Esophagus squamous epithelium (tissue), 5 donors: ENCODE measurements at regions not wholly inside any gene's neighbourhood (a gene's known extent, or its start where the extent isn't known, plus 50 kb on each side); places are given as distances from the start of the nearest gene placed in this dataset.
"Not testable (repeated sequence)": the region's sequence is repeated elsewhere in the genome, so short reads cannot be mapped to it uniquely, and the experiment has no call there.

Source experiments
- DNase-seq: peaks from one replicate; lab custom pipeline; 2025; lab: John Stamatoyannopoulos, UW
- H3K27ac ChIP-seq, 4 donors: fragments of 200-600 bp; sonication (generic); one replicate each; pipeline ENCODE4 v1.5.1; 2016 to 2019; ENCODE audit warnings: mild to moderate bottlenecking in 1 of 4
- H3K27me3 ChIP-seq, 4 donors: fragments of 200-600 bp; sonication (generic); 1 replicate in 3 of 4; 2 replicates in 1 of 4; pipeline versions ENCODE4 v1.5.1 to v1.6.0; 2017 to 2021; ENCODE audit warnings: antibody characterized with exemption in 1 of 4
- H3K36me3 ChIP-seq, 3 donors: fragments of 200-600 bp; sonication (generic); one replicate each; pipeline ENCODE4 v1.5.1; 2016 to 2019
- H3K4me1 ChIP-seq, 3 donors: fragments of 200-600 bp; sonication (generic); one replicate each; pipeline ENCODE4 v1.5.1; 2017 to 2019
- H3K4me3 ChIP-seq, 4 donors: fragments of 200-600 bp; sonication (generic); 1 replicate in 3 of 4; 2 replicates in 1 of 4; pipeline ENCODE4 v1.5.1; 2016 to 2019; ENCODE audit warnings: mild to moderate bottlenecking in 2 of 4, moderate library complexity in 1 of 4
- H3K9me3 ChIP-seq, 3 donors: fragments of 200-600 bp; sonication (generic); one replicate each; pipeline ENCODE4 v1.5.1; 2016 to 2019
- CTCF ChIP-seq, 6 experiments: fragments of 450-650 bp in 4 of 6; fragments of 200-600 bp in 2 of 6; sonication (generic) in 2 of 6; IDR thresholded peaks; one replicate each; pipeline ENCODE4 v1.5.1; 2016 to 2019; ENCODE audit warnings: antibody characterized with exemption in 6 of 6, mild to moderate bottlenecking in 4 of 6, moderate library complexity in 4 of 6
- POLR2A ChIP-seq, 4 donors: fragments of 450-650 bp; IDR thresholded peaks; one replicate each; pipeline ENCODE4 v1.6.1; 2017; ENCODE audit warnings: antibody characterized with exemption in 4 of 4, mild to moderate bottlenecking in 4 of 4, moderate library complexity in 3 of 4
- WGBS, 2 donors: methylation state at CpG; one replicate each; pipeline ENCODE4 v1.1.5; 2018; 5-methylcytosine and 5-hydroxymethylcytosine counted together
- intact Hi-C: fragments of 100-400 bp; cut with DNase I; formaldehyde crosslinking; loops from one replicate; pipeline ENCODE4 v1.15.0; 2022
- donor health status: DM: yes; HTN: yes; CAD: no.

GRCh38 chr16:60142619-60143347, 1408.7 kb upstream of the GOT2 start:
- no peak for DNase-seq
- TF ChIP-seq CTCF (IDR thresholded peaks at IDR 0.05) (no peak), POLR2A (IDR thresholded peaks at IDR 0.05) (no peak)
- H3K4me1 ChIP-seq: no peaks in the 10 kb centered on the region
- no peaks in the 10 kb centered on the region for H3K36me3 ChIP-seq
- H3K4me3 ChIP-seq: no peak overlapping the region
- peaks cover 0 to 8% (median 0%) of the 10 kb centered on the region in 3 donors for H3K9me3 ChIP-seq
- 39 to 59% methylated on average over 1 of the region's 1 CpG for WGBS, 2 donors
- intact Hi-C loops: no loop called here
- no peak overlapping the region for H3K27ac ChIP-seq
- H3K27me3 ChIP-seq: no peaks in the 10 kb centered on the region

DNA sequence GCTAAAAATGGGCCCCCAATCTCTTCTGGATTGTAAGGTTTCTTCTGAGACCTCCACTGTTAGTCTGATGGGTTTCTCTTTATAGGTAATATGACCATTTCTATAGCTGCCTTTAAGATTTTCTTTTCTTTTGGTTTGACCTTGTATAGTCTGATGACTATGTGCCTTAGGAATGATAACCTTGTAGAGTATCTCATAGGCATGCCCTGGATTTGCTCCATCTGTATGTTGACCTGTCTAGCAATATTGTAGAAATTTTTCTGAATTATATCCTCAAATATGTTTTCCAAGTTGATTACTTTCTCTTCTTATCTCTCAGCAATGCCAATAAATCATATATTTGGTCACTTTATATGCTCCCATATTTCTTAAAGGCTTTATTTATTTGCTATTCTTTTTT, 1403.8 kb upstream of the GOT2 start:
- H3K9me3 ChIP-seq: peaks cover 0 to 14% (median 0%) of the 10 kb centered on the region in 3 donors
- DNase-seq: no peak
- no peaks in the 10 kb centered on the region for H3K4me1 ChIP-seq
- no peak for TF ChIP-seq POLR2A (IDR thresholded peaks at IDR 0.05)
- TF ChIP-seq CTCF (IDR thresholded peaks at IDR 0.05): no peak
- H3K27me3 ChIP-seq: no peaks in the 10 kb centered on the region
- intact Hi-C loops: no loop called here
- no peaks in the 10 kb centered on the region for H3K36me3 ChIP-seq
- no peak overlapping the region for H3K4me3 ChIP-seq
- H3K27ac ChIP-seq: no peak overlapping the region

- no peaks in the 10 kb centered on the region for H3K9me3 ChIP-seq
- DNase-seq: no peak
- H3K27ac ChIP-seq: no peak overlapping the region
- TF ChIP-seq CTCF (IDR thresholded peaks at IDR 0.05) (no peak), POLR2A (IDR thresholded peaks at IDR 0.05) (no peak)
- 33 to 50% methylated on average over 1 of the region's 1 CpG for WGBS, 2 donors
- H3K4me1 ChIP-seq: peaks cover 0 to 11% (median 0%) of the 10 kb centered on the region in 3 donors
- H3K27me3 ChIP-seq: no peaks in the 10 kb centered on the region
- no peak overlapping the region for H3K4me3 ChIP-seq
- intact Hi-C loops: no loop called here
- H3K36me3 ChIP-seq: no peaks in the 10 kb centered on the region
Observed at GRCh38 chr16:60127196-60127595, 1393.1 kb upstream of the GOT2 start.

DNA sequence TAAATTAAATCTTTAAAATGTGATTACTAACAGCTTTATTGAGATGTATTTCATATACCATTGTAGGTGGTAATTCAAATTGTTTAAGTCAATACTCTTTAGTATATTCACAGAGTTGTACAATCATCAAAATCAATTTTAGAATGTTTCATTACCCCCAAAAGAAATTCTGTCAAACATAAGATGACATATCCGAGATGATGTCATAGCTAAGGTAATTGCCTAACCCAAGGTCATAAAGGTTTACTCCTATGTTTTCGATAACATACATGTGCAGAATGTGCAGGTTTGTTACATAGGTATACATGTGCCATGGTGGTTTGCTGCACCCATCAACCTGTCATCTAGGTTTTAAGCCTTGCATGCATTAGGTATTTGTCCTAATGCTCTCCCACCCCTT, 1392.0 kb upstream of the GOT2 start:
- H3K27ac ChIP-seq, H3K9me3 ChIP-seq, H3K36me3 ChIP-seq, H3K27me3 ChIP-seq, DNase-seq, H3K4me3 ChIP-seq, intact Hi-C loops: not testable (repeated sequence)
- peaks cover 0 to 11% (median 0%) of the 10 kb centered on the region in 3 donors for H3K4me1 ChIP-seq
- 84 to 85% methylated on average over 2 of the region's 2 CpGs for WGBS, 2 donors

GRCh38 chr16:60123392-60124023, 1389.4 kb upstream of the GOT2 start:
- DNase-seq: no peak
- H3K9me3 ChIP-seq: no peaks in the 10 kb centered on the region
- WGBS, 2 donors: 13 to 18% methylated on average over 4 of the region's 4 CpGs
- H3K4me1 ChIP-seq: peaks cover 0 to 11% (median 0%) of the 10 kb centered on the region in 3 donors
- H3K4me3 ChIP-seq: no peak overlapping the region
- H3K36me3 ChIP-seq: no peaks in the 10 kb centered on the region
- H3K27me3 ChIP-seq: no peaks in the 10 kb centered on the region
- TF ChIP-seq POLR2A (IDR thresholded peaks at IDR 0.05): no peak
- no peak for TF ChIP-seq CTCF (IDR thresholded peaks at IDR 0.05)
- H3K27ac ChIP-seq: no peak overlapping the region
- intact Hi-C loops: no loop called here
